Colonic mucosa (tissue), 4 donors: ENCODE measurements at regions not wholly inside any gene's neighbourhood (a gene's known extent, or its start where the extent isn't known, plus 50 kb on each side); places are given as distances from the start of the nearest gene placed in this dataset.
"Not testable (repeated sequence)": the region's sequence is repeated elsewhere in the genome, so short reads cannot be mapped to it uniquely, and the experiment has no call there.

ENCODE experiments used
- DNase-seq: peaks from one replicate; pipeline ENCODE4 v3.0.0-alpha.2; 2020
- H3K27ac ChIP-seq: fragments of 200-600 bp; one replicate; pipeline ENCODE4 v1.8.0; 2021
- H3K27me3 ChIP-seq: fragments of 200-600 bp; one replicate; pipeline ENCODE4 v1.8.0; 2021
- H3K36me3 ChIP-seq: fragments of 200-600 bp; one replicate; pipeline ENCODE4 v1.8.0; 2021
- H3K4me1 ChIP-seq: fragments of 200-600 bp; one replicate; pipeline ENCODE4 v1.8.0; 2021; ENCODE audit warnings: mild to moderate bottlenecking
- H3K4me3 ChIP-seq: fragments of 200-600 bp; one replicate; pipeline ENCODE4 v1.8.0; 2021
- H3K9ac ChIP-seq, 2 donors: one replicate each; pipeline ENCODE4 v1.7.0; 2013; ENCODE audit warnings: control low read depth in 2 of 2, low read depth in 2 of 2, low read length in 2 of 2
- H3K9me3 ChIP-seq: fragments of 200-600 bp; one replicate; pipeline ENCODE4 v1.8.0; 2021
- intact Hi-C: fragments of 100-400 bp; cut with DNase I; formaldehyde crosslinking; loops from one replicate; pipeline ENCODE4 v1.14.1; 2022
- TF ChIP-seq, protein P1 (sequence below): fragments of 200-600 bp; IDR thresholded peaks from one replicate; pipeline ENCODE4 v1.8.0; 2022; ENCODE audit warnings: antibody characterized with exemption, mild to moderate bottlenecking
- donor health status: healthy.
- donor health status: DM: no; HTN: no; CAD: no.
- donor health status: DM: no; HTN: no; CAD: no.

DNA sequence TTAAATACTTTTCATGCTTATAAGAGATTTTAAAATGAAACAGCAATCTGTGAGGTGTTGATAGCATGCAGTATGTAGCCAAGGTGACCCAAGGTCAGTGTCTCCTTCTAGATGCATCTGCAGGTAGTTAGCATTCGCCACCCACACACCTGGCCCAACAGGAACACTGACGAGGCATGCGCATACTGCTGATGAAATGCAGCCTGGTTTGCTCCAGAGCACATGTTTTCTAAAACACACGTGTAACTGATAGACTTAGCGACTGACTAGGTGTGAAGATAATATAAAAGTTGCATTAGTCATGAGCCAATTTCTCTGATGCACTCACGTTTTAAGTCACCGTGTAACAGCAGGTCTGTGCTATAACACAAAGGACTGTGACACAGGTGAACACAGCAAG is 77.1 kb upstream of the RPS6KA2 start:
- Histone ChIP-seq H3K27ac (no peak overlapping the region), H3K4me1 (no peaks in the 10 kb centered on the region), H3K9ac (no peak overlapping the region), H3K27me3 (no peaks in the 10 kb centered on the region), H3K9me3 (no peaks in the 10 kb centered on the region), H3K4me3 (no peak overlapping the region), H3K36me3 (no peaks in the 10 kb centered on the region)
- intact Hi-C loops: no loop called here
- TF ChIP-seq, protein P1, sequence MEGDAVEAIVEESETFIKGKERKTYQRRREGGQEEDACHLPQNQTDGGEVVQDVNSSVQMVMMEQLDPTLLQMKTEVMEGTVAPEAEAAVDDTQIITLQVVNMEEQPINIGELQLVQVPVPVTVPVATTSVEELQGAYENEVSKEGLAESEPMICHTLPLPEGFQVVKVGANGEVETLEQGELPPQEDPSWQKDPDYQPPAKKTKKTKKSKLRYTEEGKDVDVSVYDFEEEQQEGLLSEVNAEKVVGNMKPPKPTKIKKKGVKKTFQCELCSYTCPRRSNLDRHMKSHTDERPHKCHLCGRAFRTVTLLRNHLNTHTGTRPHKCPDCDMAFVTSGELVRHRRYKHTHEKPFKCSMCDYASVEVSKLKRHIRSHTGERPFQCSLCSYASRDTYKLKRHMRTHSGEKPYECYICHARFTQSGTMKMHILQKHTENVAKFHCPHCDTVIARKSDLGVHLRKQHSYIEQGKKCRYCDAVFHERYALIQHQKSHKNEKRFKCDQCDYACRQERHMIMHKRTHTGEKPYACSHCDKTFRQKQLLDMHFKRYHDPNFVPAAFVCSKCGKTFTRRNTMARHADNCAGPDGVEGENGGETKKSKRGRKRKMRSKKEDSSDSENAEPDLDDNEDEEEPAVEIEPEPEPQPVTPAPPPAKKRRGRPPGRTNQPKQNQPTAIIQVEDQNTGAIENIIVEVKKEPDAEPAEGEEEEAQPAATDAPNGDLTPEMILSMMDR: no peak
- DNase-seq: no peak

DNA sequence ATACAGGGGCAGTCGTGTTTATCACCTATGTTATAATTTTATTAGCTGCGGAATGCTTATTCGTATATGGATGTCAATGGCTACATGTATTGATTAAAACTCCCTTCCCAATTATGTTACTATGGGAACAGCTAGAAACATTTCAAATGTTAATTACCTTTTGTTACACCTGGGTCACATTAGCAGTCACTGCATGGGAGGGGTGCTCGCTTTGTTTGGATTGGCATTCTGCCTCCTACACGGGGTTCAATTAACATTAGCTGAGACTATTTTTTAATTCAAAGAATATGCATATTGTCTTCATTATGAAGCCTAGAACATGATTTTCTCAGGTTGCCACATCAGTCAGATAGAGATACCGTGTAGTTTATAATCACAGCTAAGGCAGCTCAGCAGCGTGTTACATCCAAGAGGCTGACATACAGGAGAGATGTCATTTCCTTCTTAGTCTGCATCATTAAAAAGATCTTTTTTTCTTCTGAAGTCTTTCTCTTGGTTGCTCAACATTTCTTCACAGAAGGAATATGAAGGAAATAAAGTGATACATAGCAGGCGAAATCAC is 76.2 kb upstream of the RPS6KA2 start:
- no peaks in the 10 kb centered on the region for H3K9me3 ChIP-seq
- H3K36me3 ChIP-seq: no peaks in the 10 kb centered on the region
- DNase-seq: no peak
- H3K27me3 ChIP-seq: no peaks in the 10 kb centered on the region
- H3K27ac ChIP-seq: no peak overlapping the region
- no peak overlapping the region for H3K9ac ChIP-seq
- H3K4me3 ChIP-seq: no peak overlapping the region
- TF ChIP-seq, protein P1: no peak
- intact Hi-C loops: no loop called here
- H3K4me1 ChIP-seq: no peaks in the 10 kb centered on the region

DNA sequence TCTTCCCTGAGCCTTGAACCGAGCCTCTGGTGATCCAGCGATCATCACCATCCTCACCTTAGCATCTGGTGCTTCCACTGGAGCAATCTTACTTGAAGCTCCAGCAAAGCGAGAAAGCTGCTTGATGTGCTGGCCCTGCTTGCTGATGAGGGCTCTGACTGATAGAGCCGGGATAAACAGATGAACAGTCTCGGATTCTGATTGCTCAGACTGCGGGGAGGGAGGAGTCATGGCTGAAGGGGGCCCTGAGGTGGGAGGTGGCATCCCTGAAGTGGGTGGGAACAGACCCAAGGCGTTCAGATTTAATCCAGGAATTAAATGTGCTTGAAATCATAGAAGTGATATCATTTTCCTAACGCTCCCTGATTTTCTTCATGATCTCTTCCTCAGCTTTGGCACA is 74.4 kb upstream of the RPS6KA2 start:
- H3K9me3 ChIP-seq, H3K27ac ChIP-seq, H3K9ac ChIP-seq, H3K4me3 ChIP-seq, H3K4me1 ChIP-seq, DNase-seq, intact Hi-C loops, H3K27me3 ChIP-seq, H3K36me3 ChIP-seq: not testable (repeated sequence)

DNA sequence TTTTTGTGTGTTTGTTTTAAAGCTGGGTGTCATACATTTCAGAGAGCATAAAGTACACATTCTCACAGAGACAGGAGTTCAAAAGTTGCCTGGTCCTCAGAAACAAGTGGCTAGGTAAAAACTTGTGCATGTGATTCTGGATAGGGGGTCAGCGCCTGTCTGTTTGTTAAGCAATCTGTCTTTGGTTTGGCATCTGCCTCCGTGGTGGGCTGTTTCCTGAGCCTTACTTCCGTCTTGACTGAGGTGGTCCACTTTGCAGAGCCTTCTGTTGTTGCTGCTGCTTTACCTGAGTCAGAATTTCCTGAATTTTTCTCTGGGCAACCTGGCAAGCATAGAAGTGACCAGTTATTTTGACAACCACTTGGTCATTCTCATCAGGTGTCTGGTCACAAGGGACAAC is 73.8 kb upstream of the RPS6KA2 start:
- DNase-seq, H3K4me3 ChIP-seq, H3K36me3 ChIP-seq, H3K9ac ChIP-seq, H3K27ac ChIP-seq, H3K27me3 ChIP-seq, intact Hi-C loops, H3K4me1 ChIP-seq, H3K9me3 ChIP-seq: not testable (repeated sequence)

DNA sequence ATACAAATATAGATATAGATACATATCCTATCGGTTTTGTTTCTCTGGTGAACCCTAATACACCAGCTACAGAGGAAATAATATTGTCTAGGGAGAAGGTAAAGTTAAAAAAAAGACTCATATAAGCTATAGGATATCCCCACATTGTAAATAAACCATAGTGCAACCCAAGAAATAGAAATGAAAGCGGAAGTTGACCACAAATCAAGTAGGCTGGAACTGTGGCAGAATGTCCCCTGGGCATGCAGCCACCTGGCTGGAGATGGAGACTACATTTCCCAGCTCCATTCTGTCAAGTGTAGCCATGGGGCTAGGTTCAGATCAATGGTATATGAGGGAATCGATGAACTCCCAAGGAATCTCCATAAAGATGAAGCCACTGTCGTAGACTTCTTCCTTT is 70.1 kb upstream of the RPS6KA2 start:
- intact Hi-C loops: no loop called here
- no peak overlapping the region for H3K4me3 ChIP-seq
- H3K4me1 ChIP-seq: no peaks in the 10 kb centered on the region
- no peak overlapping the region for H3K27ac ChIP-seq
- no peaks in the 10 kb centered on the region for H3K27me3 ChIP-seq
- no peak overlapping the region for H3K9ac ChIP-seq
- TF ChIP-seq, protein P1: no peak
- H3K36me3 ChIP-seq: no peaks in the 10 kb centered on the region
- DNase-seq: no peak
- no peaks in the 10 kb centered on the region for H3K9me3 ChIP-seq

DNA sequence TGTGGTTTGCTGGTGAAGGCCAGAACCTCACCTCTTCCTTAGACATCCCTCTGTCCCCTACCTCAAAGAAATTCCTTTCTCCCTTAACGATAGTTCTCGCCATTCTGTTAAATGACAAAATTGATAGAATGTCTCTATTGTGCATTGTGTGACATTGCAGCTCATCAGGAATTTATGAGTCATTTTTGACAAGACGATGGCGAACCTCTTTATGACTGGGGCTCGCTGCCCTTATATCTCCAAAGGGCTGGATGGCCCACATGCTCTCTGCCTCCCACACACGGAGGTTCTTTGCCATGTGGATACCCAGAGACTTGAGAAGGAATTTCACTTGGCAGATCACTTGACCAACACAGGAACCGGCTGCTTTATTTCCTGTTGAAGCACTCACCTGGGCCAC is 66.8 kb upstream of the RPS6KA2 start:
- DNase-seq: no peak
- Histone ChIP-seq H3K9me3 (no peaks in the 10 kb centered on the region), H3K4me1 (no peaks in the 10 kb centered on the region), H3K36me3 (no peaks in the 10 kb centered on the region), H3K4me3 (no peak overlapping the region), H3K27ac (no peak overlapping the region), H3K9ac (no peak overlapping the region), H3K27me3 (no peaks in the 10 kb centered on the region)
- TF ChIP-seq, protein P1: no peak
- intact Hi-C loops: no loop called here
